A549 (cell line): ENCODE measurements at regions not wholly inside any gene's neighbourhood (a gene's known extent, or its start where the extent isn't known, plus 50 kb on each side); places are given as distances from the start of the nearest gene placed in this dataset.

Experiments used
- ATAC-seq, 2 experiments: fragments of 200-7000 bp in 1 of 2; fragments of >200 bp in 1 of 2; cut with Nextera tagmentation in 1 of 2; cut with Tn5 transposase in 1 of 2; 3 replicates each; pipeline versions ENCODE4 v1.8.0 to v1.9.1; 2018 to 2020; ENCODE audit warnings: mild to moderate bottlenecking in 1 of 2, moderate library complexity in 1 of 2
- CTCF ChIA-PET: fragments of 300-600 bp; sonication (Branson Sonifier 250); formaldehyde crosslinking; extraction: SDS; loops from one replicate; lab custom pipeline; 2021; ENCODE audit warnings: antibody characterized with exemption, inconsistent platforms; lab: Yijun Ruan, JAX
- POLR2A ChIA-PET: fragments of 350-600 bp; formaldehyde crosslinking; extraction: SDS; loops from one replicate; lab custom pipeline; 2021; ENCODE audit warnings: antibody characterized with exemption, inconsistent platforms; lab: Yijun Ruan, JAX
- DNase-seq, 2 experiments: peaks; one replicate each; pipeline versions ENCODE4 v3.0.0 to v3.0.0-alpha.2; 2011 to 2016; ENCODE audit warnings: low read depth in 1 of 2, low spot score in 1 of 2
- FAIRE-seq: peaks from 2 replicates; lab custom pipeline; 2011; peaks lifted over from hg19 to GRCh38; lab: Jason Lieb, UNC
- H3K27ac ChIP-seq, 2 experiments: fragments of >200 bp; sonication (Bioruptor Twin); formaldehyde crosslinking; 3 replicates each; pipeline ENCODE4 v1.5.1; 2016 to 2017
- H3K4me1 ChIP-seq: fragments of >200 bp; sonication (Bioruptor Twin); formaldehyde crosslinking; 3 replicates; pipeline ENCODE4 v1.6.1; 2016
- H3K4me2 ChIP-seq: fragments of >200 bp; sonication (Bioruptor Twin); formaldehyde crosslinking; 3 replicates; pipeline ENCODE4 v1.6.1; 2016
- H3K4me3 ChIP-seq: fragments of >200 bp; sonication (Bioruptor Twin); formaldehyde crosslinking; 3 replicates; pipeline ENCODE4 v1.5.1; 2016
- H3K9me3 ChIP-seq: fragments of >200 bp; sonication (Bioruptor Twin); formaldehyde crosslinking; 3 replicates; pipeline ENCODE4 v1.6.1; 2016
- ATOH8 ChIP-seq: fragments of 250-450 bp; sonication (Bioruptor Pico); IDR thresholded peaks from 2 replicates; pipeline ENCODE4 v1.5.0; 2020; ENCODE audit warnings: low read depth, mild to moderate bottlenecking, moderate library complexity
- BHLHE40 ChIP-seq: IDR thresholded peaks from 2 replicates; pipeline ENCODE4 v1.6.1; 2012; ENCODE audit warnings: low read depth, low read length, inconsistent platforms
- CBX2 ChIP-seq: fragments of 200-600 bp; sonication (generic); IDR thresholded peaks from 2 replicates; pipeline ENCODE4 v1.6.1; 2016; ENCODE audit warnings: low read depth, mild to moderate bottlenecking, borderline replicate concordance
- CBX8 ChIP-seq: fragments of 200-600 bp; sonication (generic); IDR thresholded peaks from 2 replicates; pipeline ENCODE4 v1.6.1; 2016
- CEBPB ChIP-seq, 2 experiments: fragments of >200 bp in 1 of 2; sonication (Bioruptor Twin) in 1 of 2; formaldehyde crosslinking in 1 of 2; IDR thresholded peaks; 2 replicates each; pipeline ENCODE4 v1.6.1; 2012 to 2016
- CHD2 ChIP-seq: fragments of 150-350 bp; IDR thresholded peaks from 2 replicates; pipeline ENCODE4 v1.6.1; 2014; ENCODE audit warnings: low read length; ENCODE audit not compliant: partially characterized antibody
- CTCF ChIP-seq: fragments of >200 bp; sonication (Bioruptor Twin); formaldehyde crosslinking; IDR thresholded peaks from 3 replicates; pipeline ENCODE4 v1.5.1; 2016
- E2F6 ChIP-seq: IDR thresholded peaks from 2 replicates; pipeline ENCODE4 v1.6.1; 2012; ENCODE audit warnings: low read depth, borderline replicate concordance
- EHF ChIP-seq: fragments of 250-450 bp; sonication (Bioruptor Pico); IDR thresholded peaks from 2 replicates; pipeline ENCODE4 v1.5.0; 2020; ENCODE audit warnings: mild to moderate bottlenecking
- EP300 ChIP-seq, 2 experiments: fragments of >200 bp; sonication (Bioruptor Twin); formaldehyde crosslinking; IDR thresholded peaks; 2 replicates in 1 of 2; 3 replicates in 1 of 2; pipeline ENCODE4 v1.6.1; 2016 to 2017
- ESRRA ChIP-seq: fragments of 150-350 bp; IDR thresholded peaks from 2 replicates; pipeline ENCODE4 v1.6.1; 2014; ENCODE audit warnings: mild to moderate bottlenecking, low read length, borderline replicate concordance
- FOSB ChIP-seq: fragments of 250-450 bp; sonication (Bioruptor Pico); IDR thresholded peaks from 2 replicates; pipeline ENCODE4 v1.5.0; 2020; ENCODE audit warnings: mild to moderate bottlenecking, moderate library complexity
- FOXS1 ChIP-seq: fragments of 250-450 bp; sonication (Bioruptor Pico); IDR thresholded peaks from 2 replicates; pipeline ENCODE4 v1.5.0; 2020; ENCODE audit warnings: mild to moderate bottlenecking, moderate library complexity
- GATA3 ChIP-seq: IDR thresholded peaks from 2 replicates; pipeline ENCODE4 v1.6.1; 2012; ENCODE audit warnings: borderline replicate concordance
- HDAC2 ChIP-seq: fragments of 200-600 bp; sonication (generic); IDR thresholded peaks from 2 replicates; pipeline ENCODE4 v1.6.1; 2016
- HOXA7 ChIP-seq: fragments of 250-450 bp; sonication (Bioruptor Pico); IDR thresholded peaks from 2 replicates; pipeline ENCODE4 v1.5.0; 2020; ENCODE audit warnings: mild to moderate bottlenecking, moderate library complexity
- HOXB5 ChIP-seq: fragments of 250-450 bp; sonication (Bioruptor Pico); IDR thresholded peaks from 2 replicates; pipeline ENCODE4 v1.5.0; 2020; ENCODE audit warnings: mild to moderate bottlenecking, moderate library complexity
- JUN ChIP-seq, 2 experiments: fragments of >200 bp; sonication (Bioruptor Twin); formaldehyde crosslinking; IDR thresholded peaks; 2 replicates in 1 of 2; 3 replicates in 1 of 2; pipeline ENCODE4 v1.6.1; 2016 to 2017
- JUNB ChIP-seq: fragments of >200 bp; sonication (Bioruptor Twin); formaldehyde crosslinking; IDR thresholded peaks from 2 replicates; pipeline ENCODE4 v1.6.1; 2016
- KDM5A ChIP-seq: fragments of 200-600 bp; sonication (generic); IDR thresholded peaks from 2 replicates; pipeline ENCODE4 v1.6.1; 2016; ENCODE audit warnings: antibody characterized with exemption, mild to moderate bottlenecking
- MAFK ChIP-seq: fragments of 450-650 bp; IDR thresholded peaks from 2 replicates; pipeline ENCODE4 v1.6.1; 2014; ENCODE audit not compliant: partially characterized antibody
- MAX ChIP-seq: IDR thresholded peaks from 2 replicates; pipeline ENCODE4 v1.6.1; 2012
- PHF8 ChIP-seq: fragments of 200-600 bp; sonication (generic); IDR thresholded peaks from 2 replicates; pipeline ENCODE4 v1.6.1; 2016; ENCODE audit warnings: low read depth, mild to moderate bottlenecking, antibody characterized with exemption, moderate library complexity, borderline replicate concordance
- RARB ChIP-seq: fragments of 250-450 bp; sonication (Bioruptor Pico); IDR thresholded peaks from 2 replicates; pipeline ENCODE4 v1.8.0; 2021; ENCODE audit warnings: mild to moderate bottlenecking, moderate library complexity
- SREBF2 ChIP-seq: fragments of 450-650 bp; IDR thresholded peaks from 2 replicates; pipeline ENCODE4 v1.6.1; 2014; ENCODE audit warnings: mild to moderate bottlenecking, moderate library complexity
- TFCP2L1 ChIP-seq: fragments of 250-450 bp; sonication (Bioruptor Pico); IDR thresholded peaks from 2 replicates; pipeline ENCODE4 v1.5.0; 2021; ENCODE audit warnings: mild to moderate bottlenecking
- TP53 ChIP-seq: fragments of 250-450 bp; sonication (Bioruptor Pico); IDR thresholded peaks from 2 replicates; pipeline ENCODE4 v1.5.0; 2021; ENCODE audit warnings: mild to moderate bottlenecking, moderate library complexity
- ZC3H11A ChIP-seq: fragments of 450-650 bp; IDR thresholded peaks from 2 replicates; pipeline ENCODE4 v1.6.1; 2014; ENCODE audit warnings: antibody characterized with exemption, mild to moderate bottlenecking
- ZFP36 ChIP-seq: fragments of 450-650 bp; IDR thresholded peaks from 2 replicates; pipeline ENCODE4 v1.6.1; 2014; ENCODE audit warnings: borderline replicate concordance; ENCODE audit not compliant: partially characterized antibody
- ZNF302 ChIP-seq: fragments of 250-450 bp; sonication (Bioruptor Pico); IDR thresholded peaks from 2 replicates; pipeline ENCODE4 v1.9.0; 2021; ENCODE audit warnings: inconsistent platforms, mild to moderate bottlenecking, moderate library complexity
- WGBS: methylation state at CpG from one replicate; pipeline ENCODE4 v1.1.6; 2017; ENCODE audit errors: missing lambda C conversion rate; 5-methylcytosine and 5-hydroxymethylcytosine counted together
- TF ChIP-seq, protein P1 (sequence below): fragments of 150-350 bp; IDR thresholded peaks from 2 replicates; pipeline ENCODE4 v1.6.1; 2014; ENCODE audit warnings: low read depth, mild to moderate bottlenecking, low read length
- TF ChIP-seq, protein P2 (sequence below): fragments of >200 bp; sonication (Bioruptor Twin); formaldehyde crosslinking; IDR thresholded peaks from 3 replicates; pipeline ENCODE4 v1.6.1; 2016

GRCh38 chr6:103979308-103979707, 880.4 kb downstream of the HACE1 start:
- CTCF ChIA-PET, result no interaction called here
- 0% methylated on average over 2 of the region's 2 CpGs for WGBS
- FAIRE-seq (no peak), ATAC-seq (no peak), DNase-seq (no peak)
- Histone ChIP-seq H3K27ac (no peak overlapping the region), H3K4me1 (no peaks in the 10 kb centered on the region), H3K4me2 (no peak overlapping the region), H3K9me3 (no peaks in the 10 kb centered on the region), H3K4me3 (no peak overlapping the region)
- POLR2A ChIA-PET, result no interaction called here
- TF ChIP-seq PHF8 (no peak), EP300 (IDR thresholded peaks at IDR 0.05) (no peak), HOXB5 (CRISPR knock-in tag) (no peak), HDAC2 (no peak), FOXS1 (CRISPR knock-in tag) (no peak), CHD2 (no peak), CBX2 (no peak), FOSB (CRISPR knock-in tag) (no peak), CBX8 (no peak), EHF (CRISPR knock-in tag) (no peak), ATOH8 (CRISPR knock-in tag) (no peak), ESRRA (no peak), JUNB (no peak), MAX (no peak), E2F6 (no peak), ZFP36 (no peak)
- TF ChIP-seq, protein P1, sequence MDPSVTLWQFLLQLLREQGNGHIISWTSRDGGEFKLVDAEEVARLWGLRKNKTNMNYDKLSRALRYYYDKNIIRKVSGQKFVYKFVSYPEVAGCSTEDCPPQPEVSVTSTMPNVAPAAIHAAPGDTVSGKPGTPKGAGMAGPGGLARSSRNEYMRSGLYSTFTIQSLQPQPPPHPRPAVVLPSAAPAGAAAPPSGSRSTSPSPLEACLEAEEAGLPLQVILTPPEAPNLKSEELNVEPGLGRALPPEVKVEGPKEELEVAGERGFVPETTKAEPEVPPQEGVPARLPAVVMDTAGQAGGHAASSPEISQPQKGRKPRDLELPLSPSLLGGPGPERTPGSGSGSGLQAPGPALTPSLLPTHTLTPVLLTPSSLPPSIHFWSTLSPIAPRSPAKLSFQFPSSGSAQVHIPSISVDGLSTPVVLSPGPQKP, result no peak

DNA sequence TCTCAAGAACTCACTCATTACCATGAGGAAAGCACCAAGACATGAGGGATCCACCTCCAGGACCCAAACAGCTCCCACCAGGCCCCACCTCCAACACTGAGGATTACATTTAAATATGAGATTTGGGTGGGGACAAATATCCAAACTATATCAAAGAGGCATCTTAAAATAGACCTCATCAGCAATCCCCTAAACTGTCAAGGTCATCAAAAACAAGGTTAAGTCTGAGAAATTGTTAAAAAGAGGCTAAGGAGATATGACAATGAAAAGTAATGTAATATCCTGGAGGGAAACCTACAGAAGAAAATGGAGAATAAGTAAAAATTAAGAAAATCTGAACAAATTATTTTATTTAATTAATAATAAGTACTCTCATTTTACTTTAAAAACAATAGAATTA, 922.3 kb downstream of the HACE1 start:
- FAIRE-seq, result no peak
- H3K9me3 ChIP-seq, result no peaks in the 10 kb centered on the region
- H3K4me2 ChIP-seq, result no peak overlapping the region
- no peak for TF ChIP-seq HOXA7 (CRISPR knock-in tag)
- TF ChIP-seq BHLHE40, result no peak
- TF ChIP-seq SREBF2, result no peak
- TF ChIP-seq GATA3, result no peak
- peak; percentile 40 for TF ChIP-seq MAFK
- TF ChIP-seq ZNF302, result no peak
- no peak for TF ChIP-seq TFCP2L1 (CRISPR knock-in tag)
- TF ChIP-seq CHD2, result no peak
- H3K4me1 ChIP-seq, result no peaks in the 10 kb centered on the region
- no peak for ATAC-seq
- ChIA-PET CTCF (no interaction called here), POLR2A (no interaction called here)
- no peak overlapping the region for H3K4me3 ChIP-seq
- no peak overlapping the region for H3K27ac ChIP-seq
- no peak for DNase-seq

GRCh38 chr6:103925317-103925716, 934.4 kb downstream of the HACE1 start:
- no peak for DNase-seq
- no peak for ATAC-seq
- ChIA-PET CTCF (no interaction called here), POLR2A (no interaction called here)
- no peak overlapping the region for H3K4me3 ChIP-seq
- 6% methylated on average over 2 of the region's 2 CpGs for WGBS
- no peak overlapping the region for H3K4me2 ChIP-seq
- H3K4me1 ChIP-seq, result no peaks in the 10 kb centered on the region
- no peaks in the 10 kb centered on the region for H3K9me3 ChIP-seq
- no peak overlapping the region for H3K27ac ChIP-seq
- no peak for FAIRE-seq
- no peak for TF ChIP-seq KDM5A
- no peak for TF ChIP-seq ZC3H11A
- TF ChIP-seq ATOH8 (CRISPR knock-in tag), result no peak
- TF ChIP-seq CTCF, result no peak
- TF ChIP-seq GATA3, result no peak
- TF ChIP-seq, protein P2, sequence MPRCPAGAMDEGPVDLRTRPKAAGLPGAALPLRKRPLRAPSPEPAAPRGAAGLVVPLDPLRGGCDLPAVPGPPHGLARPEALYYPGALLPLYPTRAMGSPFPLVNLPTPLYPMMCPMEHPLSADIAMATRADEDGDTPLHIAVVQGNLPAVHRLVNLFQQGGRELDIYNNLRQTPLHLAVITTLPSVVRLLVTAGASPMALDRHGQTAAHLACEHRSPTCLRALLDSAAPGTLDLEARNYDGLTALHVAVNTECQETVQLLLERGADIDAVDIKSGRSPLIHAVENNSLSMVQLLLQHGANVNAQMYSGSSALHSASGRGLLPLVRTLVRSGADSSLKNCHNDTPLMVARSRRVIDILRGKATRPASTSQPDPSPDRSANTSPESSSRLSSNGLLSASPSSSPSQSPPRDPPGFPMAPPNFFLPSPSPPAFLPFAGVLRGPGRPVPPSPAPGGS, result no peak
- TF ChIP-seq CHD2, result no peak
- no peak for TF ChIP-seq RARB (CRISPR knock-in tag)
- TF ChIP-seq TFCP2L1 (CRISPR knock-in tag), result no peak
- TF ChIP-seq CEBPB (IDR thresholded peaks at IDR 0.05), result no peak
- no peak for TF ChIP-seq CBX2
- no peak for TF ChIP-seq CBX8
- TF ChIP-seq TP53, result no peak
- TF ChIP-seq JUN (IDR thresholded peaks at IDR 0.05), result no peak
